GM12864 (cell line): ENCODE measurements at regions not wholly inside any gene's neighbourhood (a gene's known extent, or its start where the extent isn't known, plus 50 kb on each side); places are given as distances from the start of the nearest gene placed in this dataset.

Experiments
- DNase-seq: peaks from one replicate; pipeline ENCODE4 v3.0.0-alpha.2; 2011; ENCODE audit warnings: low read depth
- H3K4me3 ChIP-seq: 2 replicates; pipeline ENCODE4 v1.5.1; 2011; ENCODE audit warnings: mild to moderate bottlenecking, low read depth, low read length, control low read depth
- TF ChIP-seq, protein P1 (sequence below): IDR thresholded peaks from 2 replicates; pipeline ENCODE4 v1.5.1; 2011; ENCODE audit warnings: low read depth, mild to moderate bottlenecking, moderate library complexity, low read length, control low read depth, inconsistent platforms; ENCODE audit errors: missing control alignments

DNA sequence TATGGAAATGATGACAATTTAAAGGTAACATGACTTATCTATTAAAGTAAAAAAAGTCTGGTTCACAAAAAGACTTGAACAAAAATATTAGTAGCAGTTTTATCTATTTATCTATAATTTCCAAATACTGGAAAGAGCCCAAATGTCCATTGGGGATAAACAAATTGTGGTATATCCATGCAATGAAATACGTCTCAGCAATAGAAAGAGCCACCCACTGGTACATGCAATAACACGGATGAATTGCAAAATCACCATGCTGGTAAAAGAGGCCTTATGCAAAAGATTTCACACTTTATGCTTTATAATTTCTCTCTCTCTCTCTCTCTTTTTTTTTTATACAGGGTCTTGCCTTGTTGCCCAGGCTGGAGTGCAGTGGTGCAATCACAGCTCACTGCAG is 91.4 kb upstream of the ASAP2 start:
- no peak for DNase-seq
- TF ChIP-seq, protein P1, sequence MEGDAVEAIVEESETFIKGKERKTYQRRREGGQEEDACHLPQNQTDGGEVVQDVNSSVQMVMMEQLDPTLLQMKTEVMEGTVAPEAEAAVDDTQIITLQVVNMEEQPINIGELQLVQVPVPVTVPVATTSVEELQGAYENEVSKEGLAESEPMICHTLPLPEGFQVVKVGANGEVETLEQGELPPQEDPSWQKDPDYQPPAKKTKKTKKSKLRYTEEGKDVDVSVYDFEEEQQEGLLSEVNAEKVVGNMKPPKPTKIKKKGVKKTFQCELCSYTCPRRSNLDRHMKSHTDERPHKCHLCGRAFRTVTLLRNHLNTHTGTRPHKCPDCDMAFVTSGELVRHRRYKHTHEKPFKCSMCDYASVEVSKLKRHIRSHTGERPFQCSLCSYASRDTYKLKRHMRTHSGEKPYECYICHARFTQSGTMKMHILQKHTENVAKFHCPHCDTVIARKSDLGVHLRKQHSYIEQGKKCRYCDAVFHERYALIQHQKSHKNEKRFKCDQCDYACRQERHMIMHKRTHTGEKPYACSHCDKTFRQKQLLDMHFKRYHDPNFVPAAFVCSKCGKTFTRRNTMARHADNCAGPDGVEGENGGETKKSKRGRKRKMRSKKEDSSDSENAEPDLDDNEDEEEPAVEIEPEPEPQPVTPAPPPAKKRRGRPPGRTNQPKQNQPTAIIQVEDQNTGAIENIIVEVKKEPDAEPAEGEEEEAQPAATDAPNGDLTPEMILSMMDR: no peak
- no peak overlapping the region for H3K4me3 ChIP-seq

GRCh38 chr2:9114458-9114857 is 92.2 kb upstream of the ASAP2 start:
- TF ChIP-seq, protein P1: no peak
- no peak overlapping the region for H3K4me3 ChIP-seq
- DNase-seq: no peak

GRCh38 chr2:9113916-9114315 is 92.7 kb upstream of the ASAP2 start:
- no peak overlapping the region for H3K4me3 ChIP-seq
- no peak for DNase-seq
- TF ChIP-seq, protein P1: no peak

GRCh38 chr2:9113262-9113661 is 93.3 kb upstream of the ASAP2 start:
- TF ChIP-seq, protein P1: no peak
- no peak overlapping the region for H3K4me3 ChIP-seq
- DNase-seq: no peak

DNA sequence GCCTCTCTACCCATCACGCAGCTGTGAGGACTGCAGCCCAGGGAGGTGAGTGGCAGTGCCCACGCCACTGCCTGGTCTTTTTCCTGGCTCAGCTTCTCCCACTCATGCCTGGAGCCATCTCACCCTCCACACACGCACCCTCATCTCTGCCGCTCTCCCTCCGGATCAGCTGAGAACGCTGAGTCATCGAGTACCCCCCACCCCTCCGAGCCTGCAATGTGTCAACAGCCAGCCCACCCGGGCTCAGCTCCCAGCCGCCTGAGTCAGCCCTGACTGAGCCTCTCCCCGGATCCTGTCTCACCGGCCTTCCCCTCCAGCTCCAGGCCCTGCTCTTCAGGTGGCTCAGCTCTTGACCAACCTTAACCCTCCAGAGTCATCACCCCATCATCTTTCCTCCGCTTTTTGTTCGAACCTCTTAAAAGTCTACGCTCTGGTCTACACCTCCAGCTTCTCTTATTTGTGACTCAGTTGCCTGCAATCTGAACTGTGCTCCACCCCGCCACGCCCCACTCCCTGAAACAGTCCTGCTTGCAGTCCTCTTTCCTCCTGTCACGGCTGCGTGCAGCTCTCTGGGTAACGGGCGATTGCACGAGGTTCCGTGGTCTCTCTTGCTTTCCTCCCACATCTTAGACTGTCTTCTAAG is 94.4 kb upstream of the ASAP2 start:
- TF ChIP-seq, protein P1: no peak
- no peak overlapping the region for H3K4me3 ChIP-seq
- DNase-seq: no peak

- no peak overlapping the region for H3K4me3 ChIP-seq
- TF ChIP-seq, protein P1: no peak
- DNase-seq: no peak
These were observed 95.6 kb upstream of the ASAP2 start for GRCh38 chr2:9110893-9111569.
